H1 (cell line): ENCODE measurements at regions not wholly inside any gene's neighbourhood (a gene's known extent, or its start where the extent isn't known, plus 50 kb on each side); places are given as distances from the start of the nearest gene placed in this dataset.

Source experiments
- CTCF ChIA-PET: fragments of 300-600 bp; sonication (Branson Sonifier 250); formaldehyde crosslinking; loops from one replicate; lab custom pipeline; 2021; ENCODE audit not compliant: partially characterized antibody; lab: Charles Lee
- POLR2A ChIA-PET: fragments of 300-600 bp; sonication (Branson Sonifier 250); formaldehyde crosslinking; loops from one replicate; lab custom pipeline; 2021; ENCODE audit warnings: inconsistent platforms; ENCODE audit not compliant: partially characterized antibody; lab: Charles Lee
- DNase-seq, 2 experiments: peaks; one replicate each; pipeline versions ENCODE4 v3.0.0 to v3.0.0-alpha.2; 2010 to 2022; ENCODE audit warnings: low spot score in 2 of 2, low read depth in 1 of 2, mixed read lengths in 1 of 2
- FAIRE-seq: peaks from 2 replicates; lab custom pipeline; 2011; peaks lifted over from hg19 to GRCh38; lab: Jason Lieb, UNC
- H2AFZ ChIP-seq: 2 replicates; pipeline ENCODE4 v1.8.1; 2012; ENCODE audit warnings: low read length, inconsistent platforms
- H2AK5ac ChIP-seq: 2 replicates; pipeline ENCODE4 v1.6.1; 2013; ENCODE audit warnings: low read depth, low read length
- H2BK120ac ChIP-seq: replicated peaks from 2 replicates; pipeline ENCODE3; 2013; ENCODE audit warnings: low read depth, low read length, inconsistent platforms
- H2BK12ac ChIP-seq: 2 replicates; pipeline ENCODE4 v1.6.1; 2013; ENCODE audit warnings: low read depth, low read length
- H2BK15ac ChIP-seq: 2 replicates; pipeline ENCODE4 v1.6.1; 2013; ENCODE audit warnings: low read length
- H2BK20ac ChIP-seq: 2 replicates; pipeline ENCODE4 v1.6.1; 2013; ENCODE audit warnings: low read length
- H2BK5ac ChIP-seq: 2 replicates; pipeline ENCODE4 v1.6.1; 2013; ENCODE audit warnings: low read depth, low read length
- H3K14ac ChIP-seq: 2 replicates; pipeline ENCODE4 v1.6.1; 2013; ENCODE audit warnings: inconsistent platforms; ENCODE audit not compliant: insufficient read length
- H3K18ac ChIP-seq: 2 replicates; pipeline ENCODE4 v1.6.1; 2013; ENCODE audit warnings: low read length; ENCODE audit errors: extremely low read depth
- H3K23ac ChIP-seq: 2 replicates; pipeline ENCODE4 v1.6.1; 2013; ENCODE audit warnings: inconsistent platforms; ENCODE audit not compliant: insufficient read length
- H3K23me2 ChIP-seq: 2 replicates; pipeline ENCODE4 v1.6.1; 2013; ENCODE audit warnings: low read depth, low read length
- H3K27ac ChIP-seq: 2 replicates; pipeline ENCODE4 v1.6.1; 2011; ENCODE audit warnings: low read depth, low read length, inconsistent platforms
- H3K27me3 ChIP-seq, 4 experiments: replicated peaks in 1 of 4; 1 replicate in 1 of 4; 2 replicates in 3 of 4; pipeline versions ENCODE4 v1.6.1 to v1.8.1; 2011 to 2013; ENCODE audit warnings: low read length in 3 of 4, mild to moderate bottlenecking in 3 of 4, inconsistent platforms in 2 of 4, mixed read lengths in 2 of 4, moderate library complexity in 1 of 4; ENCODE audit not compliant: control insufficient read depth in 3 of 4, insufficient read depth in 3 of 4; ENCODE audit errors: extremely low read depth in 1 of 4
- H3K36me3 ChIP-seq, 4 experiments: 2 replicates each; pipeline versions ENCODE4 v1.6.1 to v1.8.1; 2011 to 2013; ENCODE audit warnings: mild to moderate bottlenecking in 4 of 4, low read length in 3 of 4, moderate library complexity in 2 of 4, control low read depth in 1 of 4, inconsistent platforms in 1 of 4; ENCODE audit not compliant: insufficient read depth in 4 of 4, control insufficient read depth in 2 of 4
- H3K4ac ChIP-seq: replicated peaks from 2 replicates; pipeline ENCODE3; 2013; ENCODE audit warnings: low read length, low read depth, mixed read lengths, inconsistent platforms; ENCODE audit not compliant: insufficient read length
- H3K4me1 ChIP-seq, 4 experiments: replicated peaks in 1 of 4; 1 replicate in 1 of 4; 2 replicates in 3 of 4; pipeline versions ENCODE4 v1.6.1 to v1.8.1; 2011 to 2013; ENCODE audit warnings: low read length in 3 of 4, inconsistent platforms in 2 of 4, mixed read lengths in 1 of 4; ENCODE audit not compliant: insufficient read depth in 4 of 4, control insufficient read depth in 3 of 4
- H3K4me2 ChIP-seq, 2 experiments: 2 replicates each; pipeline versions ENCODE4 v1.6.1 to v1.8.1; 2011 to 2013; ENCODE audit warnings: low read depth in 2 of 2, low read length in 2 of 2, control low read depth in 1 of 2, inconsistent platforms in 1 of 2, mild to moderate bottlenecking in 1 of 2; ENCODE audit not compliant: insufficient read depth in 1 of 2
- H3K4me3 ChIP-seq, 4 experiments: fragments of 200-600, 300-600 bp in 1 of 4; sonication (generic), shearing (Covaris generic), sonication (Bioruptor Twin) in 1 of 4; 2 replicates each; pipeline versions ENCODE4 v1.5.1 to v1.8.1; 2011 to 2016; ENCODE audit warnings: low read length in 4 of 4, low read depth in 3 of 4, control low read depth in 2 of 4, inconsistent platforms in 2 of 4, mild to moderate bottlenecking in 2 of 4, mixed read lengths in 1 of 4, moderate library complexity in 1 of 4; ENCODE audit not compliant: insufficient read depth in 2 of 4; ENCODE audit errors: extremely low read depth in 1 of 4
- H3K56ac ChIP-seq: replicated peaks from 2 replicates; pipeline ENCODE3; 2013; ENCODE audit warnings: low read depth, mild to moderate bottlenecking, mixed read lengths, low read length, inconsistent platforms; ENCODE audit not compliant: insufficient read length
- H3K79me1 ChIP-seq: 2 replicates; pipeline ENCODE4 v1.6.1; 2013; ENCODE audit warnings: low read depth, low read length, control low read depth
- H3K79me2 ChIP-seq, 2 experiments: 2 replicates each; pipeline versions ENCODE4 v1.6.1 to v1.8.1; 2012 to 2013; ENCODE audit warnings: low read length in 2 of 2, mild to moderate bottlenecking in 2 of 2, inconsistent platforms in 1 of 2; ENCODE audit not compliant: insufficient read depth in 2 of 2, control insufficient read depth in 1 of 2
- H3K9ac ChIP-seq, 4 experiments: replicated peaks in 1 of 4; 1 replicate in 1 of 4; 2 replicates in 3 of 4; pipeline versions ENCODE4 v1.6.1 to v1.8.1; 2011 to 2013; ENCODE audit warnings: low read depth in 3 of 4, low read length in 3 of 4, control low read depth in 2 of 4, mild to moderate bottlenecking in 2 of 4, moderate library complexity in 2 of 4, inconsistent platforms in 1 of 4; ENCODE audit errors: extremely low read depth in 1 of 4
- H3K9me3 ChIP-seq, 2 experiments: 2 replicates each; pipeline versions ENCODE4 v1.6.1 to v1.8.1; 2012 to 2013; ENCODE audit warnings: mild to moderate bottlenecking in 2 of 2, moderate library complexity in 2 of 2, control low read depth in 1 of 2, inconsistent platforms in 1 of 2, low read depth in 1 of 2, low read length in 1 of 2, mixed read lengths in 1 of 2; ENCODE audit not compliant: insufficient read depth in 2 of 2
- H4K20me1 ChIP-seq, 2 experiments: replicated peaks in 1 of 2; 2 replicates each; pipeline versions ENCODE3 to v1.8.1; 2011 to 2013; ENCODE audit warnings: inconsistent platforms in 2 of 2, low read length in 2 of 2, mild to moderate bottlenecking in 1 of 2; ENCODE audit not compliant: insufficient read depth in 2 of 2, control insufficient read depth in 1 of 2
- H4K5ac ChIP-seq: 2 replicates; pipeline ENCODE4 v1.6.1; 2013; ENCODE audit warnings: low read length, low read depth, mixed read lengths, inconsistent platforms; ENCODE audit not compliant: insufficient read length
- H4K8ac ChIP-seq: 2 replicates; pipeline ENCODE4 v1.8.0; 2013; ENCODE audit warnings: mild to moderate bottlenecking, moderate library complexity, low read length, inconsistent platforms; ENCODE audit not compliant: insufficient read depth; ENCODE audit errors: extremely low read depth
- H4K91ac ChIP-seq: replicated peaks from 2 replicates; pipeline ENCODE3; 2013; ENCODE audit warnings: low read length, mixed read lengths, inconsistent platforms; ENCODE audit not compliant: insufficient read length
- CHD2 ChIP-seq: IDR thresholded peaks from 2 replicates; pipeline ENCODE4 v1.6.1; 2012; ENCODE audit warnings: low read length, improper control_type of control experiment
- JUN ChIP-seq: IDR thresholded peaks from 2 replicates; pipeline ENCODE4 v1.6.1; 2011; ENCODE audit warnings: low read depth, mild to moderate bottlenecking, improper control_type of control experiment, low read length
- NRF1 ChIP-seq: IDR thresholded peaks from 2 replicates; pipeline ENCODE4 v1.6.1; 2011; ENCODE audit warnings: mild to moderate bottlenecking, low read depth, low read length, improper control_type of control experiment
- RBBP5 ChIP-seq: IDR thresholded peaks from 2 replicates; pipeline ENCODE4 v1.7.1; 2012; ENCODE audit warnings: low read depth, mild to moderate bottlenecking, inconsistent platforms, low read length, moderate library complexity, borderline replicate concordance

DNA sequence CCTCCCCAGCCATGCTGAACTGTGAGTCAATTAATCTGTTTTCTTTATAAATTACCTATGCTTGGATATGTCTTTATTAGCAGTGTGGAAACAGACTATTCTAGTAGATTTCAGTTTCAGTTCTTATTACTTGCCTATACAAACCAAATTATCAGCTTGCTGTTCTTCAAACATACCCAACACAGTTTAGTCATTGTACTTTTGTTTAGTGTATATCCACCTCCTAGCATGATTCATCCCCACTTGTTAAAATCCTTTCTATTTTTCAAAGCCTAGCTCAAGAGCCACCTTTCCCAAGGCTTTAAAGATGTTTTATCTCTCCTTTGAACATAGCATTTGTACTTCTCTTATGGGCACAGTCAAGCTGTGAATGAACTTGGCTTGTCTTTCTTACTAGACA is 195.6 kb upstream of the ZRANB2 start:
- FAIRE-seq: no peak
- Histone ChIP-seq H3K79me2 (no peaks in the 10 kb centered on the region), H4K91ac (no peak overlapping the region), H3K56ac (no peak overlapping the region), H2BK12ac (no peak overlapping the region), H3K27me3 (no peaks in the 10 kb centered on the region), H3K4me2 (no peak overlapping the region), H3K4me1 (no peaks in the 10 kb centered on the region), H3K79me1 (no peaks in the 10 kb centered on the region), H2AK5ac (no peak overlapping the region), H2BK5ac (no peak overlapping the region), H4K20me1 (no peaks in the 10 kb centered on the region), H3K4me3 (no peak overlapping the region), H3K14ac (no peak overlapping the region), H2AFZ (no peak overlapping the region), H2BK20ac (no peak overlapping the region), H3K4ac (no peak overlapping the region), H4K8ac (no peak overlapping the region), H2BK15ac (no peak overlapping the region), H3K23ac (no peak overlapping the region), H3K23me2 (no peaks in the 10 kb centered on the region), H4K5ac (no peak overlapping the region), H3K9ac (no peak overlapping the region), H3K9me3 (no peaks in the 10 kb centered on the region), H2BK120ac (no peak overlapping the region), H3K27ac (no peak overlapping the region), H3K36me3 (no peaks in the 10 kb centered on the region), H3K18ac (no peak overlapping the region)
- CTCF ChIA-PET: interaction anchor here (1.0 kb wide), 1 partner anchor 35 kb away, joined by 3 read pairs; no protein-coding TSS in a partner anchor
- DNase-seq: no peak
- POLR2A ChIA-PET: no interaction called here
- TF ChIP-seq RBBP5: no peak
- TF ChIP-seq JUN: no peak
- TF ChIP-seq CHD2: no peak
- no peak for TF ChIP-seq NRF1
